Activated CD4-positive, alpha-beta T cell treated with anti-CD3 and anti-CD28 coated beads, Interleukin-10, Interleukin-2, amounts not matched to agents 100 ng/mL and 50 ng/mL, durations not matched to agents 16 hours and 8 hours (primary cell): ENCODE measurements at regions not wholly inside any gene's neighbourhood (a gene's known extent, or its start where the extent isn't known, plus 50 kb on each side); places are given as distances from the start of the nearest gene placed in this dataset.

Source experiments
- DNase-seq: peaks from one replicate; pipeline ENCODE4 v3.0.0-alpha.2; 2020

GRCh38 chr11:8800520-8801110 is 110.4 kb upstream of the AKIP1 start:
- no peak for DNase-seq

GRCh38 chr11:8801121-8801520 is 109.9 kb upstream of the AKIP1 start:
- DNase-seq, result no peak

GRCh38 chr11:8802251-8802650 is 108.7 kb upstream of the AKIP1 start:
- DNase-seq, result no peak

GRCh38 chr11:8803973-8804372 is 107.0 kb upstream of the AKIP1 start:
- DNase-seq, result no peak

- no peak for DNase-seq
These were observed 105.7 kb upstream of the AKIP1 start for GRCh38 chr11:8805296-8805695.

- no peak for DNase-seq
These were observed 104.0 kb upstream of the AKIP1 start for GRCh38 chr11:8806974-8807373.

- no peak for DNase-seq
These were observed 103.3 kb upstream of the AKIP1 start for GRCh38 chr11:8807544-8808225.

GRCh38 chr11:8808226-8808585 is 102.8 kb upstream of the AKIP1 start:
- no peak for DNase-seq

GRCh38 chr11:8809241-8809938 is 101.6 kb upstream of the AKIP1 start:
- DNase-seq, result no peak

GRCh38 chr11:8809939-8810539 is 101.0 kb upstream of the AKIP1 start:
- no peak for DNase-seq

- peak; percentile 29 for DNase-seq
These were observed 100.3 kb upstream of the AKIP1 start for GRCh38 chr11:8810540-8811301.

GRCh38 chr11:8811571-8811970 is 99.4 kb upstream of the AKIP1 start:
- no peak for DNase-seq

GRCh38 chr11:8812438-8812837 is 98.6 kb upstream of the AKIP1 start:
- DNase-seq, result no peak

GRCh38 chr11:8813658-8814057 is 97.3 kb upstream of the AKIP1 start:
- DNase-seq, result peak; percentile 71

- DNase-seq, result no peak
These were observed 96.6 kb upstream of the AKIP1 start for GRCh38 chr11:8814209-8814922.

- no peak for DNase-seq
These were observed 96.1 kb upstream of the AKIP1 start for GRCh38 chr11:8814923-8815240.

GRCh38 chr11:8818421-8818820 is 92.6 kb upstream of the AKIP1 start:
- no peak for DNase-seq

- DNase-seq, result no peak
These were observed 90.6 kb upstream of the AKIP1 start for GRCh38 chr11:8820401-8820800.

- DNase-seq, result no peak
These were observed 88.5 kb upstream of the AKIP1 start for GRCh38 chr11:8822469-8822868.

- DNase-seq, result no peak
These were observed 87.7 kb upstream of the AKIP1 start for GRCh38 chr11:8823174-8823742.

GRCh38 chr11:8826139-8826786 is 84.7 kb upstream of the AKIP1 start:
- DNase-seq, result no peak
